ENCODE measurements at regions not wholly inside any gene's neighbourhood (a gene's known extent, or its start where the extent isn't known, plus 50 kb on each side); places are given as distances from the start of the nearest gene placed in this dataset.

GRCh38 chr14:97544571-97544970 is 747.4 kb downstream of the VRK1 start:
- no peaks in the 10 kb centered on the region for H3K9me2 ChIP-seq
- H4K20me1 ChIP-seq (ENCODE audit: insufficient read depth) = no peaks in the 10 kb centered on the region
- no peak overlapping the region for H3K27ac ChIP-seq (ENCODE audit: low read depth in 2 of 2, low read length in 1 of 2)
- TF ChIP-seq FOXJ3 (CRISPR knock-in tag; IDR thresholded peaks at IDR 0.05) (no peak), IRF3 (IDR thresholded peaks at IDR 0.05; ENCODE audit: low read depth, low read length) (no peak), CTCF (IDR thresholded peaks at IDR 0.05) (no peak)
- H3K4me2 ChIP-seq = no peak overlapping the region
- H3K4me3 ChIP-seq (ENCODE audit: low read depth in 2 of 2, low read length in 1 of 2) = no peak overlapping the region
- no peaks in the 10 kb centered on the region for H3K9me3 ChIP-seq
- no peak overlapping the region for H2AFZ ChIP-seq (ENCODE audit: low read depth)
- WGBS (ENCODE audit: low lambda C conversion rate) = 51% methylated on average over 4 of the region's 4 CpGs
- H3F3A ChIP-seq (replicated peaks; ENCODE audit: insufficient read depth) = no peaks in the 10 kb centered on the region
- H3K9ac ChIP-seq = no peak overlapping the region
- H3K79me2 ChIP-seq (ENCODE audit: insufficient read depth) = no peaks in the 10 kb centered on the region
- CTCF ChIA-PET = no interaction called here
- no peaks in the 10 kb centered on the region for H3K4me1 ChIP-seq (ENCODE audit: control insufficient read depth in 1 of 2, insufficient read depth in 2 of 2, low read depth in 1 of 2, low read length in 1 of 2)
- no peak for DNase-seq
- no peaks in the 10 kb centered on the region for H3K27me3 ChIP-seq (ENCODE audit: insufficient read depth)
- POLR2A ChIA-PET = no interaction called here
- no peaks in the 10 kb centered on the region for H3K36me3 ChIP-seq (replicated peaks in 1 of 2; ENCODE audit: control insufficient read depth in 1 of 2, insufficient read depth in 2 of 2, low read length in 1 of 2)

GRCh38 chr14:97546491-97547230 is 749.5 kb downstream of the VRK1 start:
- DNase-seq = no peak
- Histone ChIP-seq H3K4me1 (ENCODE audit: control insufficient read depth in 1 of 2, insufficient read depth in 2 of 2, low read depth in 1 of 2, low read length in 1 of 2) (no peaks in the 10 kb centered on the region), H4K20me1 (ENCODE audit: insufficient read depth) (no peaks in the 10 kb centered on the region), H3K4me2 (no peak overlapping the region), H3K9ac (no peak overlapping the region), H3K9me2 (no peaks in the 10 kb centered on the region), H3F3A (replicated peaks; ENCODE audit: insufficient read depth) (no peaks in the 10 kb centered on the region), H3K9me3 (no peaks in the 10 kb centered on the region), H3K36me3 (replicated peaks in 1 of 2; ENCODE audit: control insufficient read depth in 1 of 2, insufficient read depth in 2 of 2, low read length in 1 of 2) (no peaks in the 10 kb centered on the region), H3K27me3 (ENCODE audit: insufficient read depth) (no peaks in the 10 kb centered on the region), H3K79me2 (ENCODE audit: insufficient read depth) (no peaks in the 10 kb centered on the region), H3K4me3 (ENCODE audit: low read depth in 2 of 2, low read length in 1 of 2) (no peak overlapping the region), H3K27ac (ENCODE audit: low read depth in 2 of 2, low read length in 1 of 2) (no peak overlapping the region), H2AFZ (ENCODE audit: low read depth) (no peak overlapping the region)
- ChIA-PET POLR2A (no interaction called here), CTCF (no interaction called here)
- 18% methylated on average over 20 of the region's 20 CpGs for WGBS (ENCODE audit: low lambda C conversion rate)
- TF ChIP-seq JUND (IDR thresholded peaks at IDR 0.05) (no peak), REST (IDR thresholded peaks at IDR 0.05; ENCODE audit: low read depth, low read length) (no peak), MEF2A (IDR thresholded peaks at IDR 0.05; ENCODE audit: borderline replicate concordance, low read depth) (no peak), GATA2 (CRISPR knock-in tag; IDR thresholded peaks at IDR 0.05) (no peak), RAD21 (IDR thresholded peaks at IDR 0.05; ENCODE audit: low read length) (no peak), USF2 (IDR thresholded peaks at IDR 0.05; ENCODE audit: borderline replicate concordance, low read depth, low read length) (no peak), FOSL2 (IDR thresholded peaks at IDR 0.05; ENCODE audit: borderline replicate concordance, low read depth) (no peak), USF1 (IDR thresholded peaks at IDR 0.05; ENCODE audit: borderline replicate concordance, low read depth) (no peak), MAX (IDR thresholded peaks at IDR 0.05; ENCODE audit: low read depth) (no peak), IRF3 (IDR thresholded peaks at IDR 0.05; ENCODE audit: low read depth, low read length) (no peak), TEAD4 (IDR thresholded peaks at IDR 0.05; ENCODE audit: borderline replicate concordance, insufficient read depth) (no peak), YY1 (IDR thresholded peaks at IDR 0.05; ENCODE audit: low read depth) (no peak)

Data from SK-N-SH (cell line).